Gastroesophageal sphincter (tissue), 4 donors: ENCODE measurements at regions not wholly inside any gene's neighbourhood (a gene's known extent, or its start where the extent isn't known, plus 50 kb on each side); places are given as distances from the start of the nearest gene placed in this dataset.

Experiments
- ATAC-seq: fragments of 150-250 bp; one replicate; pipeline ENCODE4 v1.9.1; 2016; ENCODE audit warnings: mild to moderate bottlenecking, moderate library complexity
- H3K27ac ChIP-seq, 4 donors: fragments of 200-600 bp; sonication (generic) in 3 of 4; 1 replicate in 3 of 4; 2 replicates in 1 of 4; pipeline ENCODE4 v1.5.1; 2016 to 2019
- H3K27me3 ChIP-seq: fragments of 200-600 bp; sonication (generic); one replicate; pipeline ENCODE4 v1.5.1; 2019
- H3K36me3 ChIP-seq, 2 donors: fragments of 200-600 bp; sonication (generic); one replicate each; pipeline ENCODE4 v1.5.1; 2019; ENCODE audit warnings: control low read depth in 1 of 2
- H3K4me1 ChIP-seq, 3 donors: fragments of 200-600 bp; sonication (generic); 1 replicate in 2 of 3; 2 replicates in 1 of 3; pipeline ENCODE4 v1.5.1; 2016 to 2019; ENCODE audit warnings: control low read depth in 2 of 3
- H3K4me3 ChIP-seq, 2 donors: fragments of 200-600 bp; sonication (generic); one replicate each; pipeline ENCODE4 v1.5.1; 2019; ENCODE audit warnings: mild to moderate bottlenecking in 1 of 2, moderate library complexity in 1 of 2
- H3K9me3 ChIP-seq, 3 donors: fragments of 200-600 bp; sonication (generic); one replicate each; pipeline ENCODE4 v1.5.1; 2017 to 2019; ENCODE audit warnings: control low read depth in 2 of 3
- CTCF ChIP-seq, 4 experiments: fragments of 200-600 bp in 2 of 4; fragments of 450-650 bp in 2 of 4; sonication (generic) in 1 of 4; IDR thresholded peaks; one replicate each; pipeline ENCODE4 v1.5.1; 2017 to 2019; ENCODE audit warnings: antibody characterized with exemption in 4 of 4, mild to moderate bottlenecking in 2 of 4, moderate library complexity in 2 of 4
- EP300 ChIP-seq: sonication (generic); formaldehyde crosslinking; IDR thresholded peaks from one replicate; pipeline ENCODE4 v1.6.1; 2017; ENCODE audit warnings: antibody characterized with exemption, mild to moderate bottlenecking
- POLR2A ChIP-seq, 2 donors: fragments of 450-650 bp; IDR thresholded peaks; one replicate each; pipeline ENCODE4 v1.6.1; 2017; ENCODE audit warnings: antibody characterized with exemption in 2 of 2, mild to moderate bottlenecking in 2 of 2, moderate library complexity in 1 of 2
- POLR2AphosphoS5 ChIP-seq: sonication (generic); formaldehyde crosslinking; IDR thresholded peaks from one replicate; pipeline ENCODE4 v1.6.1; 2017; ENCODE audit warnings: antibody characterized with exemption
- WGBS, 2 donors: methylation state at CpG; one replicate each; pipeline ENCODE4 v1.1.5; 2018; ENCODE audit warnings: low coverage in 1 of 2; 5-methylcytosine and 5-hydroxymethylcytosine counted together

GRCh38 chr2:75340560-75340959 lies 141.2 kb upstream of the TACR1 start:
- H3K4me3 ChIP-seq: no peak overlapping the region
- H3K27ac ChIP-seq: no peak overlapping the region
- no peak for TF ChIP-seq POLR2AphosphoS5
- TF ChIP-seq POLR2A (IDR thresholded peaks at IDR 0.05): no peak
- TF ChIP-seq EP300: no peak
- TF ChIP-seq CTCF (IDR thresholded peaks at IDR 0.05): no peak
- 53 to 54% methylated on average over 3 of the region's 3 CpGs for WGBS, 2 donors
- ATAC-seq: no peak
- no peaks in the 10 kb centered on the region for H3K4me1 ChIP-seq
- no peaks in the 10 kb centered on the region for H3K9me3 ChIP-seq
- no peaks in the 10 kb centered on the region for H3K36me3 ChIP-seq
- H3K27me3 ChIP-seq: no peaks in the 10 kb centered on the region

- ATAC-seq: no peak
- 40 to 80% methylated on average over 4 to 5 of the region's 5 CpGs for WGBS, 2 donors
- no peaks in the 10 kb centered on the region for H3K4me1 ChIP-seq
Measured at GRCh38 chr2:75338461-75338860, 139.1 kb upstream of the TACR1 start.

GRCh38 chr2:75337619-75338018 lies 138.3 kb upstream of the TACR1 start:
- Histone ChIP-seq H3K4me3 (no peak overlapping the region), H3K36me3 (no peaks in the 10 kb centered on the region), H3K9me3 (no peaks in the 10 kb centered on the region), H3K4me1 (no peaks in the 10 kb centered on the region), H3K27ac (no peak overlapping the region), H3K27me3 (no peaks in the 10 kb centered on the region)
- TF ChIP-seq EP300 (no peak), CTCF (IDR thresholded peaks at IDR 0.05) (no peak), POLR2AphosphoS5 (no peak), POLR2A (IDR thresholded peaks at IDR 0.05) (no peak)
- WGBS, 2 donors: 86 to 90% methylated on average over 2 to 3 of the region's 3 CpGs
- ATAC-seq: no peak

More at GRCh38 chr2:75338461-75338860, 139.1 kb upstream of the TACR1 start:
- H3K27ac ChIP-seq: no peak overlapping the region
- no peak for TF ChIP-seq POLR2AphosphoS5
- no peak for TF ChIP-seq CTCF (IDR thresholded peaks at IDR 0.05)
- no peaks in the 10 kb centered on the region for H3K27me3 ChIP-seq
- no peaks in the 10 kb centered on the region for H3K36me3 ChIP-seq
- no peaks in the 10 kb centered on the region for H3K9me3 ChIP-seq
- no peak overlapping the region for H3K4me3 ChIP-seq

- H3K4me1 ChIP-seq: no peaks in the 10 kb centered on the region
- TF ChIP-seq POLR2A (IDR thresholded peaks at IDR 0.05) (no peak), EP300 (no peak), POLR2AphosphoS5 (no peak), CTCF (IDR thresholded peaks at IDR 0.05) (no peak)
- H3K27ac ChIP-seq: no peak overlapping the region
- H3K36me3 ChIP-seq: no peaks in the 10 kb centered on the region
- no peak overlapping the region for H3K4me3 ChIP-seq
- no peak for ATAC-seq
- H3K9me3 ChIP-seq: no peaks in the 10 kb centered on the region
- no peaks in the 10 kb centered on the region for H3K27me3 ChIP-seq
- 40 to 50% methylated on average over 1 to 5 of the region's 5 CpGs for WGBS, 2 donors
Measured at GRCh38 chr2:75337016-75337415, 137.7 kb upstream of the TACR1 start.

GRCh38 chr2:75336451-75336850 lies 137.1 kb upstream of the TACR1 start:
- TF ChIP-seq EP300 (no peak), POLR2AphosphoS5 (no peak), POLR2A (IDR thresholded peaks at IDR 0.05) (no peak), CTCF (IDR thresholded peaks at IDR 0.05) (no peak)
- no peak overlapping the region for H3K27ac ChIP-seq
- H3K4me3 ChIP-seq: no peak overlapping the region
- no peaks in the 10 kb centered on the region for H3K27me3 ChIP-seq
- H3K9me3 ChIP-seq: no peaks in the 10 kb centered on the region
- no peak for ATAC-seq
- no peaks in the 10 kb centered on the region for H3K36me3 ChIP-seq
- H3K4me1 ChIP-seq: no peaks in the 10 kb centered on the region
- WGBS, 2 donors: 53 to 61% methylated on average over 3 of the region's 3 CpGs
